SU-DHL-6 (cell line): ENCODE measurements at regions not wholly inside any gene's neighbourhood (a gene's known extent, or its start where the extent isn't known, plus 50 kb on each side); places are given as distances from the start of the nearest gene placed in this dataset.

Experiments
- H2AFZ ChIP-seq: fragments of 200-600 bp; sonication (generic); 2 replicates; pipeline ENCODE4 v1.6.1; 2014; ENCODE audit warnings: low read depth, mild to moderate bottlenecking, moderate library complexity, mixed read lengths, antibody characterized with exemption, low read length; ENCODE audit not compliant: severe bottlenecking
- H3F3A ChIP-seq: fragments of 200-600 bp; shearing (Covaris generic); 2 replicates; pipeline ENCODE4 v1.6.0; 2016; ENCODE audit warnings: antibody characterized with exemption, mild to moderate bottlenecking; ENCODE audit not compliant: insufficient read depth
- H3K27ac ChIP-seq: fragments of 200-600 bp; sonication (generic); 2 replicates; pipeline ENCODE4 v1.5.1; 2016; ENCODE audit warnings: low read depth, mild to moderate bottlenecking, low read length, moderate library complexity, mixed read lengths
- H3K27me3 ChIP-seq: fragments of 200-600 bp; sonication (generic), shearing (Covaris generic); 2 replicates; pipeline ENCODE4 v1.6.0; 2014; ENCODE audit warnings: mild to moderate bottlenecking, low read length
- H3K36me3 ChIP-seq: fragments of 200-600 bp; sonication (generic); 2 replicates; pipeline ENCODE4 v1.6.1; 2014; ENCODE audit warnings: mild to moderate bottlenecking, low read length, mixed read lengths
- H3K4me2 ChIP-seq: fragments of 300-600, 200-600 bp; shearing (Covaris generic), sonication (generic); 2 replicates; pipeline ENCODE4 v1.6.0; 2014; ENCODE audit warnings: low read length, low read depth, mild to moderate bottlenecking; ENCODE audit not compliant: poor library complexity, severe bottlenecking
- H3K4me3 ChIP-seq: fragments of 200-600 bp; sonication (generic); 2 replicates; pipeline ENCODE4 v1.5.1; 2014; ENCODE audit warnings: antibody characterized with exemption, low read length, mild to moderate bottlenecking, mixed read lengths; ENCODE audit not compliant: insufficient read depth, poor library complexity, severe bottlenecking
- H3K79me2 ChIP-seq: fragments of 200-600 bp; sonication (generic); 2 replicates; pipeline ENCODE4 v1.6.1; 2014; ENCODE audit warnings: mild to moderate bottlenecking, low read length, moderate library complexity; ENCODE audit not compliant: insufficient read depth
- H3K9ac ChIP-seq: fragments of 200-600 bp; sonication (generic); 2 replicates; pipeline ENCODE4 v1.7.0; 2014; ENCODE audit warnings: mild to moderate bottlenecking, low read length
- H3K9me2 ChIP-seq: fragments of 200-600 bp; sonication (generic); replicated peaks from 2 replicates; pipeline ENCODE4 v1.6.1; 2014; ENCODE audit warnings: low read length; ENCODE audit not compliant: insufficient read depth
- H3K9me3 ChIP-seq: fragments of 200-600 bp; sonication (generic); 2 replicates; pipeline ENCODE4 v1.6.1; 2014; ENCODE audit warnings: low read length, mixed read lengths; ENCODE audit not compliant: insufficient read depth
- H4K20me1 ChIP-seq: fragments of 200-600 bp; sonication (generic); 2 replicates; pipeline ENCODE4 v1.6.1; 2014; ENCODE audit warnings: low read depth, mild to moderate bottlenecking, antibody characterized with exemption, low read length, moderate library complexity, mixed read lengths
- CTCF ChIP-seq: fragments of 200-600 bp; sonication (generic); IDR thresholded peaks from one replicate; pipeline ENCODE4 v1.5.1; 2017; ENCODE audit warnings: antibody characterized with exemption, mild to moderate bottlenecking, low read length, moderate library complexity; ENCODE audit not compliant: insufficient read depth, poor library complexity, severe bottlenecking
- EZH2phosphoT487 ChIP-seq: fragments of 200-600 bp; sonication (generic), shearing (Covaris generic); conservative IDR thresholded peaks from 2 replicates; pipeline ENCODE4 v1.6.1; 2018; ENCODE audit warnings: mild to moderate bottlenecking, antibody characterized with exemption, low read length, moderate library complexity, mixed read lengths

- Histone ChIP-seq H2AFZ (no peak overlapping the region), H3K9me2 (no peaks in the 10 kb centered on the region; the same call in 1 of the 2 replicates), H3K27me3 (no peaks in the 10 kb centered on the region), H3K9ac (no peak overlapping the region), H3F3A (no peaks in the 10 kb centered on the region), H3K4me2 (no peak overlapping the region), H3K9me3 (no peaks in the 10 kb centered on the region), H3K36me3 (no peaks in the 10 kb centered on the region), H4K20me1 (no peaks in the 10 kb centered on the region), H3K79me2 (no peaks in the 10 kb centered on the region), H3K27ac (no peak overlapping the region), H3K4me3 (no peak overlapping the region)
- TF ChIP-seq CTCF (no peak), EZH2phosphoT487 (no peak)
Measured at GRCh38 chr5:15431923-15432322, 68.1 kb upstream of the FBXL7 start.

- TF ChIP-seq EZH2phosphoT487 (no peak), CTCF (no peak)
- Histone ChIP-seq H3K9ac (no peak overlapping the region), H3K4me3 (no peak overlapping the region), H3K27ac (no peak overlapping the region), H3K36me3 (no peaks in the 10 kb centered on the region), H2AFZ (no peak overlapping the region), H3K9me2 (no peaks in the 10 kb centered on the region), H3K27me3 (no peaks in the 10 kb centered on the region), H3K9me3 (no peaks in the 10 kb centered on the region), H3K79me2 (no peaks in the 10 kb centered on the region), H3F3A (no peaks in the 10 kb centered on the region), H4K20me1 (no peaks in the 10 kb centered on the region), H3K4me2 (no peak overlapping the region)
Measured at GRCh38 chr5:15425766-15426165, 74.2 kb upstream of the FBXL7 start.

GRCh38 chr5:15424769-15425168 lies 75.2 kb upstream of the FBXL7 start:
- H3K4me3 ChIP-seq, result no peak overlapping the region
- no peak overlapping the region for H2AFZ ChIP-seq
- H3K36me3 ChIP-seq, result no peaks in the 10 kb centered on the region
- H3K79me2 ChIP-seq, result no peaks in the 10 kb centered on the region
- H3F3A ChIP-seq, result no peaks in the 10 kb centered on the region
- H4K20me1 ChIP-seq, result no peaks in the 10 kb centered on the region
- TF ChIP-seq EZH2phosphoT487 (no peak), CTCF (no peak)
- no peak overlapping the region for H3K27ac ChIP-seq
- H3K27me3 ChIP-seq, result no peaks in the 10 kb centered on the region
- no peaks in the 10 kb centered on the region for H3K9me3 ChIP-seq
- no peaks in the 10 kb centered on the region for H3K9me2 ChIP-seq
- no peak overlapping the region for H3K4me2 ChIP-seq
- no peak overlapping the region for H3K9ac ChIP-seq
